H9 (cell line): ENCODE measurements at regions not wholly inside any gene's neighbourhood (a gene's known extent, or its start where the extent isn't known, plus 50 kb on each side); places are given as distances from the start of the nearest gene placed in this dataset.

Source experiments
- DNase-seq: peaks from one replicate; pipeline ENCODE4 v3.0.0-alpha.2; 2017
- H2AFZ ChIP-seq: one replicate; pipeline ENCODE4 v1.6.1; 2013; ENCODE audit warnings: mild to moderate bottlenecking, low read length, control low read depth, moderate library complexity
- H2AK5ac ChIP-seq: 2 replicates; pipeline ENCODE4 v1.6.1; 2013; ENCODE audit warnings: low read length, control low read depth, mixed read lengths; ENCODE audit not compliant: insufficient read length
- H2BK120ac ChIP-seq: one replicate; pipeline ENCODE4 v1.6.1; 2013; ENCODE audit warnings: low read depth, mild to moderate bottlenecking, low read length, control low read depth, inconsistent platforms; ENCODE audit not compliant: poor library complexity, severe bottlenecking
- H2BK12ac ChIP-seq: 2 replicates; pipeline ENCODE4 v1.6.1; 2013; ENCODE audit warnings: low read length, control low read depth, mixed read lengths, low read depth; ENCODE audit not compliant: insufficient read length
- H2BK15ac ChIP-seq: 2 replicates; pipeline ENCODE4 v1.6.1; 2013; ENCODE audit warnings: low read depth, low read length, control low read depth
- H2BK20ac ChIP-seq: one replicate; pipeline ENCODE4 v1.6.1; 2013; ENCODE audit warnings: low read depth, mild to moderate bottlenecking, low read length, control low read depth, inconsistent platforms; ENCODE audit not compliant: poor library complexity, severe bottlenecking
- H2BK5ac ChIP-seq: 2 replicates; pipeline ENCODE4 v1.6.1; 2013; ENCODE audit warnings: low read length, control low read depth, mixed read lengths; ENCODE audit not compliant: insufficient read length
- H3K14ac ChIP-seq: 2 replicates; pipeline ENCODE4 v1.6.1; 2013; ENCODE audit warnings: low read length, control low read depth; ENCODE audit not compliant: insufficient read depth
- H3K18ac ChIP-seq: 2 replicates; pipeline ENCODE4 v1.6.1; 2013; ENCODE audit warnings: low read depth, mild to moderate bottlenecking, mixed read lengths, low read length, control low read depth; ENCODE audit not compliant: insufficient read length
- H3K23ac ChIP-seq: 2 replicates; pipeline ENCODE4 v1.6.1; 2013; ENCODE audit warnings: low read length, control low read depth, mixed read lengths, low read depth; ENCODE audit not compliant: insufficient read length
- H3K23me2 ChIP-seq: 2 replicates; pipeline ENCODE4 v1.6.1; 2013; ENCODE audit warnings: low read depth, mild to moderate bottlenecking, mixed read lengths, low read length, control low read depth; ENCODE audit not compliant: insufficient read length, poor library complexity, severe bottlenecking
- H3K27ac ChIP-seq: 2 replicates; pipeline ENCODE4 v1.5.1; 2013; ENCODE audit warnings: low read length, control low read depth, mixed read lengths, low read depth; ENCODE audit not compliant: insufficient read length
- H3K27me3 ChIP-seq: 2 replicates; pipeline ENCODE4 v1.6.1; 2013; ENCODE audit warnings: low read length, control low read depth, inconsistent platforms; ENCODE audit not compliant: insufficient read depth
- H3K4ac ChIP-seq: 2 replicates; pipeline ENCODE4 v1.6.1; 2013; ENCODE audit warnings: low read depth, mild to moderate bottlenecking, control low read depth, inconsistent platforms, low read length, moderate library complexity
- H3K4me1 ChIP-seq: 2 replicates; pipeline ENCODE4 v1.6.1; 2013; ENCODE audit warnings: low read length, control low read depth, inconsistent platforms; ENCODE audit not compliant: insufficient read depth
- H3K4me2 ChIP-seq: 2 replicates; pipeline ENCODE4 v1.6.1; 2013; ENCODE audit warnings: low read length, control low read depth, mixed read lengths; ENCODE audit not compliant: insufficient read length, insufficient read depth
- H3K56ac ChIP-seq: 2 replicates; pipeline ENCODE4 v1.6.1; 2013; ENCODE audit warnings: low read depth, mild to moderate bottlenecking, mixed read lengths, low read length, control low read depth; ENCODE audit not compliant: insufficient read length
- H3K79me1 ChIP-seq: 2 replicates; pipeline ENCODE4 v1.6.1; 2013; ENCODE audit warnings: low read depth, mild to moderate bottlenecking, moderate library complexity, low read length, control low read depth, inconsistent platforms; ENCODE audit not compliant: insufficient read depth, poor library complexity, severe bottlenecking
- H3K79me2 ChIP-seq: 2 replicates; pipeline ENCODE4 v1.6.1; 2013; ENCODE audit warnings: low read length, control low read depth, inconsistent platforms; ENCODE audit not compliant: insufficient read depth
- H3K9ac ChIP-seq: 2 replicates; pipeline ENCODE4 v1.6.1; 2013; ENCODE audit warnings: low read length, control low read depth, mixed read lengths; ENCODE audit not compliant: insufficient read length; ENCODE audit errors: extremely low read depth
- H3K9me3 ChIP-seq: one replicate; pipeline ENCODE4 v1.6.1; 2013; ENCODE audit warnings: low read depth, low read length, inconsistent platforms; ENCODE audit not compliant: control insufficient read depth
- H3T11ph ChIP-seq: one replicate; pipeline ENCODE4 v1.6.1; 2013; ENCODE audit warnings: mild to moderate bottlenecking, low read length, control low read depth, inconsistent platforms
- H4K20me1 ChIP-seq: one replicate; pipeline ENCODE4 v1.6.1; 2013; ENCODE audit not compliant: control insufficient read depth, insufficient read length, insufficient read depth
- H4K5ac ChIP-seq: 2 replicates; pipeline ENCODE4 v1.6.1; 2013; ENCODE audit warnings: low read depth, mild to moderate bottlenecking, mixed read lengths, low read length, control low read depth; ENCODE audit not compliant: insufficient read length
- H4K8ac ChIP-seq: replicated peaks from 2 replicates; pipeline ENCODE4 v1.6.1; 2013; ENCODE audit warnings: low read length, control low read depth, mixed read lengths, low read depth; ENCODE audit not compliant: insufficient read length
- H4K91ac ChIP-seq: 2 replicates; pipeline ENCODE4 v1.6.1; 2013; ENCODE audit warnings: low read depth, mild to moderate bottlenecking, moderate library complexity, mixed read lengths, low read length, control low read depth; ENCODE audit not compliant: insufficient read length
- H3K27ac Mint-ChIP-seq, 3 experiments: 2 replicates in 2 of 3; 3 replicates in 1 of 3; pipeline ENCODE4 v1.8.0; 2020 to 2021; ENCODE audit warnings: mixed read lengths in 3 of 3, mild to moderate bottlenecking in 1 of 3, moderate library complexity in 1 of 3
- H3K27me3 Mint-ChIP-seq: 2 replicates; pipeline ENCODE4 v1.8.0; 2021; ENCODE audit warnings: low read depth, mild to moderate bottlenecking, moderate library complexity, mixed read lengths
- H3K36me3 Mint-ChIP-seq, 3 experiments: 2 replicates in 2 of 3; 3 replicates in 1 of 3; pipeline ENCODE4 v1.8.0; 2020 to 2021; ENCODE audit warnings: low read depth in 3 of 3, mixed read lengths in 3 of 3; ENCODE audit not compliant: insufficient read depth in 1 of 3
- H3K4me1 Mint-ChIP-seq, 2 experiments: 2 replicates each; pipeline ENCODE4 v1.8.0; 2020; ENCODE audit warnings: mixed read lengths in 2 of 2
- H3K4me3 Mint-ChIP-seq, 2 experiments: 2 replicates in 1 of 2; 3 replicates in 1 of 2; pipeline ENCODE4 v1.8.0; 2020 to 2021; ENCODE audit warnings: mild to moderate bottlenecking in 2 of 2, mixed read lengths in 2 of 2, moderate library complexity in 1 of 2
- H3K9me3 Mint-ChIP-seq, 2 experiments: 2 replicates in 1 of 2; 3 replicates in 1 of 2; pipeline ENCODE4 v1.8.0; 2020; ENCODE audit warnings: mild to moderate bottlenecking in 2 of 2, mixed read lengths in 2 of 2, moderate library complexity in 1 of 2
- WGBS: extraction: QIAGEN DNeasy Blood & Tissue Kit; methylation state at CpG from one replicate; pipeline ENCODE4 v1.1.7; 2013; ENCODE audit warnings: missing lambda C conversion rate, low lambda C conversion rate, mixed read lengths; ENCODE audit not compliant: insufficient read length; ENCODE audit errors: extremely low coverage; 5-methylcytosine and 5-hydroxymethylcytosine counted together
- TF ChIP-seq, protein P1 (sequence below): fragments of 200-600 bp; sonication (generic); conservative IDR thresholded peaks from 3 replicates; pipeline ENCODE4 v1.8.0; 2021; ENCODE audit warnings: antibody characterized with exemption, mild to moderate bottlenecking

DNA sequence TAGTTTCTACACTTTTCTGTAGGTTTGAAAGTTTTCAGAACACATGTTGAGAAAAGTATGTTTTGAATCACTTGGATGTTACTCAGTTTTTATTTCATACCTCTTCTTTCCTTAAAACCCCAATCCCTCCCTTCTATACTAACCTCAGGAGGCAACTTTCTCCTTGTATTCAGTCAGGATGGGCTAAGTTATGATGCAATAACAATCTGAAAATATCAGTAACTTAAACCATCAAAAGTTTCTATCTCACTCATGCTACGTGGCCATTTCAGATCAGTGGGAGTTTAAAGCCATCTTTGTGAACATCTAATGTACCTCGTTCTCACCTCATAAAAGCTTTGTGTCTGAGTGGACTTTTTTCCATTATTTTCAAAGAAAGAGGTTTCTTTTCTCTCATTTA, 86.2 kb downstream of the NXPE2 start:
- no peaks in the 10 kb centered on the region for H3K36me3 Mint-ChIP-seq
- Histone ChIP-seq H3K9me3 (no peaks in the 10 kb centered on the region), H2BK15ac (no peak overlapping the region), H3K79me1 (no peaks in the 10 kb centered on the region), H4K20me1 (no peaks in the 10 kb centered on the region), H3K18ac (no peak overlapping the region), H3K4me1 (no peaks in the 10 kb centered on the region), H3K9ac (no peak overlapping the region), H2AFZ (no peak overlapping the region), H4K8ac (no peak overlapping the region), H2BK5ac (no peak overlapping the region), H4K5ac (no peak overlapping the region), H2AK5ac (no peak overlapping the region), H2BK20ac (no peak overlapping the region), H3T11ph (no peak overlapping the region), H3K56ac (no peak overlapping the region), H3K14ac (no peak overlapping the region), H3K27ac (no peak overlapping the region), H3K23ac (no peak overlapping the region), H3K23me2 (no peaks in the 10 kb centered on the region), H3K79me2 (no peaks in the 10 kb centered on the region), H2BK12ac (no peak overlapping the region), H3K4ac (no peak overlapping the region), H2BK120ac (no peak overlapping the region), H4K91ac (no peak overlapping the region), H3K27me3 (no peaks in the 10 kb centered on the region; the same call in 1 of the 2 replicates), H3K4me2 (no peak overlapping the region)
- no CpG with 5 or more reads among the region's 2 CpGs for WGBS
- no peaks in the 10 kb centered on the region for H3K4me1 Mint-ChIP-seq
- H3K27me3 Mint-ChIP-seq, result peaks cover 17% of the 10 kb centered on the region
- no peak overlapping the region for H3K4me3 Mint-ChIP-seq
- no peak overlapping the region for H3K27ac Mint-ChIP-seq
- TF ChIP-seq, protein P1, sequence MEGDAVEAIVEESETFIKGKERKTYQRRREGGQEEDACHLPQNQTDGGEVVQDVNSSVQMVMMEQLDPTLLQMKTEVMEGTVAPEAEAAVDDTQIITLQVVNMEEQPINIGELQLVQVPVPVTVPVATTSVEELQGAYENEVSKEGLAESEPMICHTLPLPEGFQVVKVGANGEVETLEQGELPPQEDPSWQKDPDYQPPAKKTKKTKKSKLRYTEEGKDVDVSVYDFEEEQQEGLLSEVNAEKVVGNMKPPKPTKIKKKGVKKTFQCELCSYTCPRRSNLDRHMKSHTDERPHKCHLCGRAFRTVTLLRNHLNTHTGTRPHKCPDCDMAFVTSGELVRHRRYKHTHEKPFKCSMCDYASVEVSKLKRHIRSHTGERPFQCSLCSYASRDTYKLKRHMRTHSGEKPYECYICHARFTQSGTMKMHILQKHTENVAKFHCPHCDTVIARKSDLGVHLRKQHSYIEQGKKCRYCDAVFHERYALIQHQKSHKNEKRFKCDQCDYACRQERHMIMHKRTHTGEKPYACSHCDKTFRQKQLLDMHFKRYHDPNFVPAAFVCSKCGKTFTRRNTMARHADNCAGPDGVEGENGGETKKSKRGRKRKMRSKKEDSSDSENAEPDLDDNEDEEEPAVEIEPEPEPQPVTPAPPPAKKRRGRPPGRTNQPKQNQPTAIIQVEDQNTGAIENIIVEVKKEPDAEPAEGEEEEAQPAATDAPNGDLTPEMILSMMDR, result no peak
- H3K9me3 Mint-ChIP-seq, result no peaks in the 10 kb centered on the region; a peak in 2 of 5 replicates
- no peak for DNase-seq
